Endothelial cell of umbilical vein (primary cell): ENCODE measurements at regions not wholly inside any gene's neighbourhood (a gene's known extent, or its start where the extent isn't known, plus 50 kb on each side); places are given as distances from the start of the nearest gene placed in this dataset.

ENCODE experiments used
- BruUV-seq: library from RNA; stranded (reverse); fragments of 400-500 nt; replicated peaks from 2 replicates; lab custom pipeline; 2021; lab: Mats Ljungman, UMichigan
- CTCF ChIA-PET: fragments of 300-600, 350-600 bp; sonication (Branson Sonifier 250); formaldehyde crosslinking; loops from one replicate; lab custom pipeline; 2021; ENCODE audit warnings: antibody characterized with exemption, inconsistent platforms; lab: Charles Lee
- POLR2A ChIA-PET: fragments of 300-600, 350-600 bp; sonication (Branson Sonifier 250); formaldehyde crosslinking; loops from one replicate; lab custom pipeline; 2021; ENCODE audit warnings: antibody characterized with exemption, inconsistent platforms; lab: Charles Lee
- DNase-seq: peaks from one replicate; pipeline ENCODE4 v3.0.0-alpha.2; 2011; ENCODE audit warnings: low read depth, low spot score
- FAIRE-seq: peaks from 2 replicates; lab custom pipeline; 2011; peaks lifted over from hg19 to GRCh38; lab: Jason Lieb, UNC
- H2AFZ ChIP-seq: 2 replicates; pipeline ENCODE4 v1.6.0; 2012; ENCODE audit warnings: low read depth, low read length, control low read depth, inconsistent platforms
- H3K27ac ChIP-seq: 2 replicates; pipeline ENCODE4 v1.5.1; 2011; ENCODE audit warnings: low read depth, mild to moderate bottlenecking, control low read depth, low read length, moderate library complexity; ENCODE audit not compliant: insufficient read depth
- H3K27me3 ChIP-seq, 2 experiments: 2 replicates each; pipeline versions ENCODE4 v1.6.0 to v1.6.1; 2011; ENCODE audit warnings: low read length in 2 of 2, mixed read lengths in 1 of 2; ENCODE audit not compliant: control insufficient read depth in 2 of 2, insufficient read depth in 2 of 2
- H3K36me3 ChIP-seq, 2 experiments: 2 replicates in 1 of 2; 3 replicates in 1 of 2; pipeline ENCODE4 v1.5.1; 2011; ENCODE audit warnings: low read length in 2 of 2, mild to moderate bottlenecking in 1 of 2, moderate library complexity in 1 of 2; ENCODE audit not compliant: control insufficient read depth in 2 of 2, insufficient read depth in 2 of 2; ENCODE audit errors: extremely low read depth in 1 of 2
- H3K4me1 ChIP-seq: 3 replicates; pipeline ENCODE4 v1.5.1; 2011; ENCODE audit warnings: mild to moderate bottlenecking, low read length; ENCODE audit not compliant: control insufficient read depth, insufficient read depth; ENCODE audit errors: extremely low read depth
- H3K4me2 ChIP-seq: 2 replicates; pipeline ENCODE4 v1.6.1; 2011; ENCODE audit warnings: low read length, control low read depth, mixed read lengths; ENCODE audit not compliant: insufficient read depth
- H3K4me3 ChIP-seq, 3 experiments: fragments of 200-600 bp in 1 of 3; sonication (generic), shearing (Covaris generic) in 1 of 3; replicated peaks in 1 of 3; 2 replicates each; pipeline ENCODE4 v1.5.1; 2011 to 2016; ENCODE audit warnings: control low read depth in 3 of 3, low read length in 3 of 3, mild to moderate bottlenecking in 2 of 3, inconsistent platforms in 1 of 3, low read depth in 1 of 3, moderate library complexity in 1 of 3; ENCODE audit not compliant: insufficient read depth in 1 of 3
- H3K79me2 ChIP-seq: 2 replicates; pipeline ENCODE4 v1.6.0; 2012; ENCODE audit warnings: low read length, inconsistent platforms; ENCODE audit not compliant: control insufficient read depth, insufficient read depth
- H3K9ac ChIP-seq: replicated peaks from 2 replicates; pipeline ENCODE3; 2011; ENCODE audit warnings: low read length, control low read depth; ENCODE audit not compliant: insufficient read depth; ENCODE audit errors: extremely low read depth
- H3K9me1 ChIP-seq: replicated peaks from 3 replicates; pipeline ENCODE4 v1.6.0; 2011; ENCODE audit warnings: mild to moderate bottlenecking, low read length; ENCODE audit not compliant: control insufficient read depth, insufficient read depth; ENCODE audit errors: extremely low read depth
- H3K9me3 ChIP-seq: replicated peaks from 2 replicates; pipeline ENCODE4 v1.5.1; 2012; ENCODE audit warnings: low read length, inconsistent platforms; ENCODE audit not compliant: control insufficient read depth, insufficient read depth
- H4K20me1 ChIP-seq: replicated peaks from 2 replicates; pipeline ENCODE3; 2011; ENCODE audit warnings: mild to moderate bottlenecking, low read length; ENCODE audit not compliant: control insufficient read depth, insufficient read depth; ENCODE audit errors: extremely low read depth
- EZH2 ChIP-seq: IDR thresholded peaks from 2 replicates; pipeline ENCODE4 v1.6.1; 2012; ENCODE audit warnings: borderline replicate concordance, low read depth, mild to moderate bottlenecking, moderate library complexity, low read length, inconsistent platforms; ENCODE audit not compliant: severe bottlenecking
- FOS ChIP-seq: IDR thresholded peaks from 2 replicates; pipeline ENCODE4 v1.6.1; 2011; ENCODE audit warnings: mild to moderate bottlenecking, low read length, moderate library complexity, borderline replicate concordance; ENCODE audit not compliant: insufficient read depth
- GATA2 ChIP-seq: IDR thresholded peaks from 2 replicates; pipeline ENCODE4 v1.7.0; 2011; ENCODE audit warnings: low read depth, mild to moderate bottlenecking, moderate library complexity, mixed read lengths, low read length; ENCODE audit not compliant: insufficient read length, insufficient read depth
- JUN ChIP-seq: IDR thresholded peaks from 2 replicates; pipeline ENCODE4 v1.6.1; 2011; ENCODE audit warnings: borderline replicate concordance, low read depth; ENCODE audit not compliant: insufficient read length, insufficient read depth
- MYC ChIP-seq: IDR thresholded peaks from one replicate; pipeline ENCODE4 v1.6.1; 2011; ENCODE audit warnings: mild to moderate bottlenecking, low read depth, low read length
- POLR2A ChIP-seq: IDR thresholded peaks from 2 replicates; pipeline ENCODE4 v1.6.1; 2012; ENCODE audit warnings: low read depth, mild to moderate bottlenecking, control low read depth, low read length
- POLR2AphosphoS5 ChIP-seq: IDR thresholded peaks from 2 replicates; pipeline ENCODE4 v1.6.1; 2012; ENCODE audit warnings: low read depth, mild to moderate bottlenecking, control low read depth, low read length, moderate library complexity; ENCODE audit not compliant: insufficient read depth
- dilution Hi-C: fragments of 300-500 bp; cut with MboI; formaldehyde crosslinking; loops from one replicate; pipeline ENCODE4 v1.15.0; 2019; ENCODE audit warnings: low sequenced_read_pairs; ENCODE audit not compliant: extremely low pct_ligation_motif_present
- intact Hi-C: fragments of 100-400 bp; cut with micrococcal nuclease; formaldehyde crosslinking; loops from one replicate; pipeline ENCODE4 v1.10.0; 2022
- TF ChIP-seq, protein P1 (sequence below), 2 donors: IDR thresholded peaks; 1 replicate in 1 of 2; 2 replicates in 1 of 2; pipeline ENCODE4 v1.5.1; 2011; ENCODE audit warnings: low read length in 2 of 2, mild to moderate bottlenecking in 2 of 2, moderate library complexity in 2 of 2, control low read depth in 1 of 2, inconsistent platforms in 1 of 2, low read depth in 1 of 2; ENCODE audit not compliant: insufficient read depth in 1 of 2; ENCODE audit errors: extremely low read depth in 1 of 2
- TF ChIP-seq, protein P2 (sequence below): IDR thresholded peaks from 2 replicates; pipeline ENCODE4 v1.6.1; 2011; ENCODE audit not compliant: insufficient read depth, insufficient read length

DNA sequence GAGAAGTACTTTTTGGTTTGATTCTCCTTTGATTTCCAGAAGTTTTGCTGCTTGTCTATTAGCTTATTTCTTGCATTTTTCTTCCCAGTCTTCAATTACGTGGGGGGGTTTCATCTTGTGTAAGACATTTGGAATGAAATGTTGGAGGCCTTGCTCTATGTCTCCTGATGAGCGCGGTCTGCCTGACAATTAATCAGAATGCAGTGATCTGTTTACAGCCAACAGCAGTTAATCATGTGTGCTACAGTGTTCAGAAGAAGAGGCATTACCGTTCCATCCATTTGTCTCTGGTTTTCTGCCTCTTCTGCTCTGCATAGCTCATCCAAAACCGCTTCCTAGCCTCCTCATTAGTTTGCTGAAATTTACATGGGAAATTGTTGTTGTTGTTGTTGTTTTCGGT, 134.4 kb upstream of the ST6GAL2 start:
- H3K9me3 ChIP-seq: peaks cover 5% of the 10 kb centered on the region
- DNase-seq (no peak), FAIRE-seq (no peak)
- no peak overlapping the region for H3K4me2 ChIP-seq
- intact Hi-C loops (no loop called here), dilution Hi-C loops (no loop called here)
- H3K79me2 ChIP-seq: no peaks in the 10 kb centered on the region
- H3K27me3 ChIP-seq: no peaks in the 10 kb centered on the region
- no peaks in the 10 kb centered on the region for H3K36me3 ChIP-seq
- H3K4me3 ChIP-seq: no peak overlapping the region
- no peak overlapping the region for H3K27ac ChIP-seq
- H3K9me1 ChIP-seq: no peaks in the 10 kb centered on the region
- H3K9ac ChIP-seq: no peak overlapping the region
- H3K4me1 ChIP-seq: no peaks in the 10 kb centered on the region
- H4K20me1 ChIP-seq: no peaks in the 10 kb centered on the region
- no TSS peak for BruUV-seq
- POLR2A ChIA-PET: no interaction called here
- no peak for TF ChIP-seq EZH2
- TF ChIP-seq, protein P1, sequence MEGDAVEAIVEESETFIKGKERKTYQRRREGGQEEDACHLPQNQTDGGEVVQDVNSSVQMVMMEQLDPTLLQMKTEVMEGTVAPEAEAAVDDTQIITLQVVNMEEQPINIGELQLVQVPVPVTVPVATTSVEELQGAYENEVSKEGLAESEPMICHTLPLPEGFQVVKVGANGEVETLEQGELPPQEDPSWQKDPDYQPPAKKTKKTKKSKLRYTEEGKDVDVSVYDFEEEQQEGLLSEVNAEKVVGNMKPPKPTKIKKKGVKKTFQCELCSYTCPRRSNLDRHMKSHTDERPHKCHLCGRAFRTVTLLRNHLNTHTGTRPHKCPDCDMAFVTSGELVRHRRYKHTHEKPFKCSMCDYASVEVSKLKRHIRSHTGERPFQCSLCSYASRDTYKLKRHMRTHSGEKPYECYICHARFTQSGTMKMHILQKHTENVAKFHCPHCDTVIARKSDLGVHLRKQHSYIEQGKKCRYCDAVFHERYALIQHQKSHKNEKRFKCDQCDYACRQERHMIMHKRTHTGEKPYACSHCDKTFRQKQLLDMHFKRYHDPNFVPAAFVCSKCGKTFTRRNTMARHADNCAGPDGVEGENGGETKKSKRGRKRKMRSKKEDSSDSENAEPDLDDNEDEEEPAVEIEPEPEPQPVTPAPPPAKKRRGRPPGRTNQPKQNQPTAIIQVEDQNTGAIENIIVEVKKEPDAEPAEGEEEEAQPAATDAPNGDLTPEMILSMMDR (IDR thresholded peaks at IDR 0.05; ENCODE audit: extremely low read depth in 1 of 2, insufficient read depth in 1 of 2, low read depth in 1 of 2, low read length in 2 of 2): no peak
- TF ChIP-seq POLR2A: no peak
- TF ChIP-seq POLR2AphosphoS5: no peak
- no peak for TF ChIP-seq GATA2
- TF ChIP-seq, protein P2, sequence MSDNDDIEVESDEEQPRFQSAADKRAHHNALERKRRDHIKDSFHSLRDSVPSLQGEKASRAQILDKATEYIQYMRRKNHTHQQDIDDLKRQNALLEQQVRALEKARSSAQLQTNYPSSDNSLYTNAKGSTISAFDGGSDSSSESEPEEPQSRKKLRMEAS: no peak
- no peak for TF ChIP-seq MYC
- TF ChIP-seq FOS: no peak
- TF ChIP-seq JUN: no peak
- no peak overlapping the region for H2AFZ ChIP-seq
- CTCF ChIA-PET: no interaction called here
